GM10248 (cell line): ENCODE measurements at regions not wholly inside any gene's neighbourhood (a gene's known extent, or its start where the extent isn't known, plus 50 kb on each side); places are given as distances from the start of the nearest gene placed in this dataset.
"Not testable (repeated sequence)": the region's sequence is repeated elsewhere in the genome, so short reads cannot be mapped to it uniquely, and the experiment has no call there.

Experiments
- CTCF ChIA-PET: fragments of 300-600 bp; sonication (Branson Sonifier 250); formaldehyde crosslinking; extraction: SDS; loops from one replicate; lab custom pipeline; 2021; ENCODE audit warnings: antibody characterized with exemption; lab: Yijun Ruan, JAX
- POLR2A ChIA-PET: fragments of 350-650 bp; sonication (Branson Sonifier 250); formaldehyde crosslinking; extraction: SDS; loops from one replicate; lab custom pipeline; 2020; ENCODE audit warnings: antibody characterized with exemption; lab: Yijun Ruan, JAX
- DNase-seq: peaks from one replicate; pipeline ENCODE4 v3.0.0; 2012; ENCODE audit errors: extremely low spot score
- CTCF ChIP-seq: IDR thresholded peaks from 2 replicates; pipeline ENCODE4 v1.5.1; 2012; ENCODE audit warnings: mild to moderate bottlenecking, low read depth; ENCODE audit errors: extremely low read depth, missing control alignments, control extremely low read depth

GRCh38 chrX:34493086-34493485 lies 164.0 kb downstream of the TMEM47 start:
- CTCF ChIA-PET = no interaction called here
- no peak for DNase-seq
- POLR2A ChIA-PET = no interaction called here
- no peak for TF ChIP-seq CTCF

- TF ChIP-seq CTCF = no peak
- ChIA-PET POLR2A (no interaction called here), CTCF (no interaction called here)
- DNase-seq = no peak
These were observed 166.0 kb downstream of the TMEM47 start for GRCh38 chrX:34491126-34491525.

- no peak for DNase-seq
- ChIA-PET POLR2A (no interaction called here), CTCF (no interaction called here)
- no peak for TF ChIP-seq CTCF
These were observed 169.7 kb downstream of the TMEM47 start for GRCh38 chrX:34487364-34487763.

GRCh38 chrX:34483980-34484379 lies 173.1 kb downstream of the TMEM47 start:
- no peak for TF ChIP-seq CTCF
- CTCF ChIA-PET = no interaction called here
- POLR2A ChIA-PET = no interaction called here
- no peak for DNase-seq

GRCh38 chrX:34470507-34470906 lies 186.6 kb downstream of the TMEM47 start:
- ChIA-PET CTCF (no interaction called here), POLR2A (no interaction called here)
- no peak for DNase-seq
- no peak for TF ChIP-seq CTCF

GRCh38 chrX:34467437-34467836 lies 189.6 kb downstream of the TMEM47 start:
- TF ChIP-seq CTCF = no peak
- POLR2A ChIA-PET = no interaction called here
- CTCF ChIA-PET = no interaction called here
- DNase-seq = no peak

GRCh38 chrX:34463220-34463619 lies 193.9 kb downstream of the TMEM47 start:
- POLR2A ChIA-PET, CTCF ChIA-PET, DNase-seq: not testable (repeated sequence)

- CTCF ChIA-PET, POLR2A ChIA-PET, DNase-seq: not testable (repeated sequence)
These were observed 199.2 kb downstream of the TMEM47 start for GRCh38 chrX:34457850-34458249.
